HG02571 (cell line): ENCODE measurements at regions not wholly inside any gene's neighbourhood (a gene's known extent, or its start where the extent isn't known, plus 50 kb on each side); places are given as distances from the start of the nearest gene placed in this dataset.
"Not testable (repeated sequence)": the region's sequence is repeated elsewhere in the genome, so short reads cannot be mapped to it uniquely, and the experiment has no call there.

Experiments
- ATAC-seq: cut with Tn5 transposase; IDR thresholded peaks from one replicate; pipeline ENCODE4 v1.9.1; 2021; ENCODE audit warnings: mild to moderate bottlenecking, moderate library complexity; ENCODE audit not compliant: unreplicated experiment

GRCh38 chr14:55884819-55885218 is 233.4 kb upstream of the PELI2 start:
- ATAC-seq: no peak

- ATAC-seq: no peak
Measured at GRCh38 chr14:55889124-55889523, 229.1 kb upstream of the PELI2 start.

GRCh38 chr14:55891692-55892091 is 226.5 kb upstream of the PELI2 start:
- no peak for ATAC-seq

GRCh38 chr14:55892906-55893305 is 225.3 kb upstream of the PELI2 start:
- no peak for ATAC-seq

DNA sequence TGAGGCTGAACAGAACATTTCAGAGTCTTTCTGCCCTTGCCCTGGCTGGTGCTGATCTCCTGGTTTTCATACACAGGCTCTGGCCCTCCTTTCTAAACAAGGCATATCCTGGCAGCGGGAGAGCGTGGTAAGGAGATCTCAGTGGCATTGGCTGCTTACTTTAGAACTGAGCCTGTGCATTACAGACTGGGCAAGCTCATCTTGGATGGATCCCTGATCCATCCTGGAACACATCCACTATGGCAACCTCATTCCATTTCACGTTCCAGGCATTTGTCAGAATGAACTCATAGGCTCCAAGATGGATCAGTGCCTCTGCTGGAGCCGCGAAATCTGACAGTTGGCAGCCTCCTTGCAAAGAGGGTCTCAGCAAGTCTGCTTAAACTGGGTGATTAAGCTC is 224.5 kb upstream of the PELI2 start:
- no peak for ATAC-seq

DNA sequence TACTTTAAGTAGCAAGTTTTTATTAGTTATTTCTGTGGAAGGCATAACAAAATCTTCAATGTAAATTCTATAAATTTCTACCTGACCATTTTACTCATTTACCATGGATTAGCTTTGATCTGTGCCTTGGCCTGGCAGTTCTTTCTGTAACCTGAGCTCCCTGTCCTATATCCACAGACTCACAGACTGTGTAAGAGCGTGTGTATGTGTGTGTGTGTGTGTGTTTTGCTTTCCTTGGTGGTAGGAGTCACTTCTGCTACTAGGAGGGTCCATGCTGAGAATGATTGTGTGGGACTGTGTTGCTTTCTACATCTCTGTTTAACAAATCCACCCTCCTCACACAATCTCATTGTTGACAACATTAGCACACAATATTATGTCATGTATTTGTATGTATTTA is 221.2 kb upstream of the PELI2 start:
- ATAC-seq: no peak

GRCh38 chr14:55898938-55899337 is 219.3 kb upstream of the PELI2 start:
- ATAC-seq: no peak

- ATAC-seq: no peak
Measured at GRCh38 chr14:55899531-55899930, 218.7 kb upstream of the PELI2 start.

DNA sequence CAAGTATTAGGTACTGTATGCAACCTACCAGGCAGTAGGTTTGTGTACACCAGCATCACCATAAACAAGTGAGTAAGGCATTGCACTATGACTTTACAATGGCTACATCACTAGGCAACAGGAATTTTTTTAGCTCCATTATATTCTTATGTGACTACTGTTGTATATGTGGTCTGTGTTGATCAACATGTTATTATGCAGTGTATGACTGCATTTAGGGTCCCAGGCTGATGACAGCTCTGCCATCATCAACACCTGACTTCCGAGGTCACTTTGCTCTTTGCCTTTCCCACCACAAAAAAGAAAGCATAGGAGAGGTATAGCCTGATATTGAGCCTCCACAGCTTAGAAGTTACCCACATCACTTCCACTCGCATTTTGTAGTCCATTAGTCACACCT is 217.5 kb upstream of the PELI2 start:
- no peak for ATAC-seq

GRCh38 chr14:55901291-55901690 is 216.9 kb upstream of the PELI2 start:
- ATAC-seq: no peak

- ATAC-seq: no peak
Measured at GRCh38 chr14:55902241-55902640, 216.0 kb upstream of the PELI2 start.

- ATAC-seq: no peak
Measured at GRCh38 chr14:55904086-55904485, 214.1 kb upstream of the PELI2 start.

- no peak for ATAC-seq
Measured at GRCh38 chr14:55908106-55908505, 210.1 kb upstream of the PELI2 start.

DNA sequence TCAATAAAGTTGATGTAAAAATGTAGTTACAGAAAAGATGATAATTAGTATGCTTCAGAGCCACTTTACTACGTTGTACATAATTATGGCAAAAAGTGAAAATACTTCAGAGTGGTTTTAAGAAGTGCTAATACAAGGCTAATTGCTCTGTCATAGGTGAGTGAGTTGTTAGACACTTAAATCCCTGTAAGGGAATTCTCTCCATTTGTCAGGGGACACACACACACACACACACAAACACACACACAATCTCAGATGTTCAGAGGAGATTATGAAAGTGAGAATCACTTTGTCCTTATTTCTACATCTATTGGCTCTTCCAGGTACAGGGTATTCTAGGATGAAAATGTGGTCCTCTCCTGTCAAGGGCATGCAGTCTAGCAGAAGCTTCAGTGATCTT is 208.3 kb upstream of the PELI2 start:
- no peak for ATAC-seq

GRCh38 chr14:55910601-55911243 is 207.5 kb upstream of the PELI2 start:
- no peak for ATAC-seq

DNA sequence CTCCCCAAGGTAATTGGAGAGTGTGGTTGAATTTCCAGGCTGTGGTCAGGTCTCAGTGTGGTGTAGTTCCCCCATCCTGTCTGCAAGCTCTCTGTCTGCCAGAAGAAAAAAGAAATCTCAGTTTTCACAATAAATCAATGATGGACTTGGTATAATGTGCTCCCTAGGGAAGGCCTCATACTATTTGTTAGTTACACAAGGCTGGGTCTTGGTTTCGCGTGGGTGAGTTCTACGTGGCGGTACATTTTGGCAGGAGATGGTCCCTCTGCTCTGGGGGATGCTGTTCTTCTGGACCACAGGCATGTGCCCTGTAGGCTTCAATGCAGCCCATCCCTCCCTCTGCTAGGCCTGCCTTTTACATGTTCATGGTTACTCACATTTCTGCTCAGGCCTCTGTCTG is 206.4 kb upstream of the PELI2 start:
- ATAC-seq: no peak

- ATAC-seq: no peak
Measured at GRCh38 chr14:55912344-55912743, 205.9 kb upstream of the PELI2 start.

GRCh38 chr14:55913324-55914025 is 204.7 kb upstream of the PELI2 start:
- no peak for ATAC-seq

DNA sequence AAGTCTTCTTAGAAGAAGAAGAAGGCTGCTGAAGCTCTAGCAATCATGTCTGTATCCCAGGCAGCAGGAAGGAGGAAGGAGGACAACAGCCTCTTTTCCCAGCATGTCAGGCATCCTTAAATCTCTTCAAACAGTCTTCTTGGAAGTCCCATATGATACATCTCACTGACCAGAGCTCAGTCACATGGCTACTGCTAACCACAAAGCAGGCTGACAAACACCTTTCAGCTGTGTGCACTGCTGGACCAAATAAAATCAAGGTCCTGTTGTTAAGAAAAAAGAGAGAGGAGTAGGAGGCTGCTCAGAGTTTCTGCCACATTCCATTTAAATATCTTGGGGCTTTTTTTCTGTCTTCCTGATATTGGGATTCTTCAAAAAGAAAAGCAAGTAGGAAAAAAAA is 203.4 kb upstream of the PELI2 start:
- no peak for ATAC-seq

GRCh38 chr14:55915456-55915855 is 202.8 kb upstream of the PELI2 start:
- ATAC-seq: no peak

GRCh38 chr14:55919800-55920199 is 198.4 kb upstream of the PELI2 start:
- ATAC-seq: not testable (repeated sequence)

DNA sequence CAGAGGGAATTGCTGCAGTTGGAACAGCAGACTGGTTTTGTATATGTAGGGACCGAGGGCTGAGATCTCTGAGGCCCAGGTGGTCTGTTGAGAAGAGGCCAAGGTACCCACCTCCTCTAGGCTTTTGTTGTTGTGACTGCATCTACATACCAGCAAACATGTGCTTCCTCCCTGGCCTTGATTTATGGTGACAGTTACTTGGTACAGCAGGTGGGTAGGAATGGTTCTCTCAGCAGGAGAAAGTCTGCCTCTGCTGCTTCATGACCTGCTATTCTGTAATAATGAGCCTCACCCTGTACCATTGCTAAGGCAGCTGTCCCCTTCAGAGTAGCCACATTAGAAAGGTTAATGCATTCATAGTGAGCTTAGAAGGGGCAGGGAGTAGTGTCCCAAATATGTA is 196.7 kb upstream of the PELI2 start:
- no peak for ATAC-seq

DNA sequence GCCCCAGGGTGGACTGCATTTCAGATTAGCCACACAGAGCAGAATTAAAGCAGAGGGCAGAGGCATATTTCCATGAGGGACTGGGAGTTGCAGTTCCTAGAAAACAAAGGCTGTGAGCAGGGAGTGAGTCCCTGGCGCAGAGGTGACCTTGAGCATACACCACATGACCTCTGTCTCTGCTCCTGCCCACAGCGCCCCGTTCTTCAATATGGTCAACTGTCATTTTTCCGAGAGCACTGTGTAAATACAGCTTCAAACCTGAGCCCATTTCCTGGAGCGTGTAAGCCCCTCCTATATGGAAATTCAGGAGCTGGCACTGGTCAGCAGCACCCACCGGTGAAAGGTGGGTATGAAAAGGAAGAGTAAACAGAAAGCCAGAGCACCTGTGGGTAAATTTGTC is 192.2 kb upstream of the PELI2 start:
- no peak for ATAC-seq
